ENCODE measurements at regions not wholly inside any gene's neighbourhood (a gene's known extent, or its start where the extent isn't known, plus 50 kb on each side); places are given as distances from the start of the nearest gene placed in this dataset.

DNA sequence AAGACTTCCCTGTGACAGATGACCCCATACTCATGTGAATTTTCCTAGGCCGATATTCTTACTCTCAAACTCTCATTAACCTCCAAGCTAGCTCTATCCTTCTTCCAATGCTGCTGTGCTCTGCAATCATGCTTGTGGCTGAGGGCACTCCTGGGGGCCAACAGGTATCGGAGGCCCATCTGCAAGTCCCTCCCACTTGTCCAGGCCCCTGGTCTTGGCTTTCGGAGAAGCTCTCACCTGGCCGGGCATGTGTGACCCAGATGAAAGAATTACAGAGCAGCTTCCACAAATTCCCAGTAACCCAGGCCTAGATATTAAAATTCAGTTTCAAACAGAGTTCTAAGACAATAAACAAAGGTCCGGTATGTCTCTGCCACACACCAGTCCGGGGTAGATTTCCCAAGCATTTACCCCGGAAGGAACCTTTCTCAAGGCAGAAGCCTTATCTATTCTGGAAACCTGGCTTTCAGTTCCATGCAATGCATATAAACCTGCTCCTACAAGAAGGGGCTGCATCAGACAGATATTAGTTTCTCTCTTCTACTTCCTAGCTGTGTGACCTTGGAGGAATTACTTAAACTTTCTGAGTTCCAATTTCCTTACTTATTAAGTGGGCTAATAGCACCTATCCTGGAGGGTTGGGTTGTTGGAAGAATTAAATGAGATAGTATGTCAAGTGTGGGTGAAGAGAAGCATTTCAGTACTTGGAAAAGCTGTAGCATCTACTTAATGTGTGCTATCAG lies 270.8 kb downstream of the PTTG2 start:
- DNase-seq (ENCODE audit: low read depth) = no peak

DNA sequence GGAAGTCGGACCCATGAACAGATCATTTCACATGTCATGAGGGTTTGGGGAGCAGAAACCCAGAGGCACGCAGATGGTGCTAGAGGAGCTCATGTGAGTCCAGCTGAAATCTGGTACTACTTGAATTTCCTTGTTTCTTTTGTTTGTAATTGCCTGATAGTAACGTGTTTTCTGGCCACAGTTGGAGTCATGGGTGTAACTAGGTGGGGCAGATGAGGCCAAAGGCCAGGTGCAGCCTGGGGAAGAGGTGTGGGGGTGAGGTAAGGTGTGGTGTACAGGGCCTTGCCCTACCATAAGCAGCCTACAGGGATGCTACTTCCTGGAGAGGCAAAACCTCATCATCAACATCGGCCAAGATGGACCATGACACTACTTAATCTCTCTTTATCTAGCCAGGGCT lies 271.4 kb downstream of the PTTG2 start:
- no peak for DNase-seq (ENCODE audit: low read depth)

DNA sequence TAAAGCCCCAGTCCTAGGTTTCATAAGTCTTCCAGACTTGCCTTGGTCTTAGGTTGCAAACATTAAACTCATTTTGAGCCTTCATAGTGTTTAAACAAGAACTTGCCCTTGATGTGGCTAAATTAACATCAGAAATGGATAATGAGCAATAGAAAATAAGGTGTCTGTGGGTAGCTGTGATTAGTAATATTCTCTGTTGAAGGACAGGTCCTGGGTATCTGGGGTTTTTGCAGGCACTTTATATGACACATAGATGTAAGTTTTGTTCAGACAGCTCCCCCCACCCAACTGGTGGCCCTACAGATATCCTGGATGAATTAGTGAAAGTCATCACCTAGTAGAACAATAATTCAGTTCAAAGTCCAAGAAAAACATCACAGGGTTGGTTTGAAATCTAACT lies 272.5 kb downstream of the PTTG2 start:
- no peak for DNase-seq (ENCODE audit: low read depth)

DNA sequence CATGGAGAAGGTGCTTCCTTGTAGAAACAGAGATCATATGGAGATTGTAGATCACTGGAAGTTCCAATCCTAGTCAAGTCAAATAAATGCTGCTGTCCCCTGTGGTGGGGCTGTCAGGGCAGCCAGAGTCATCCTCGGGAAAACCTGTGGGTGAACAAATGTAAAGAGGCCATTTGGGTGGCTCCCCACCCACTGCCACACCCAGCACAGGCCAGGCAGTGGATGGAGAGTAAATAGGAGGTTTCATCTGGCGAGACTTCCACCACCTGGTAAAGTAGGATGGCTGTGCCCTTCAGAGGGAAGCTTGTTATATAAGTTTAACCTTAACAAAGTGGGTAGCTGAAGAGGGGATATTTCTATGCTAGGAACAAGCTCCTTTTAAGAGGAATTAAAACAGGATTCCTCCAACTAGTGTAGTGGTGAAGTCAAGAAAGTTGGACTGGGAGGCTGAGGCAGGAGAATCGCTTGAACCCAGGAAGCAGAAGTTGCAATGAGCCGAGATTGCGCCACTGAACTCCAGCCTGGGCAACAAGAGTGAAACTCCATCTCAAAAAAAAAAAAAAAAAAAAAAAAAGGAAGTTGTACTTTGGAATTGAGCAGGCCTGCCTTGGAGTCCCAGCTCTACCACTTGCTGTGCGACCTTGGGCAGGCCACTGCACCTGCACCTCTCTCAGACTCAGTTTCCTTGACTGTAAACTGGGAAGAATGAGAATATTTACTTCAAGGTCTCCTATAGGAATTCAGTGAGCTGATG lies 273.7 kb downstream of the PTTG2 start:
- DNase-seq (ENCODE audit: low read depth) = no peak

DNA sequence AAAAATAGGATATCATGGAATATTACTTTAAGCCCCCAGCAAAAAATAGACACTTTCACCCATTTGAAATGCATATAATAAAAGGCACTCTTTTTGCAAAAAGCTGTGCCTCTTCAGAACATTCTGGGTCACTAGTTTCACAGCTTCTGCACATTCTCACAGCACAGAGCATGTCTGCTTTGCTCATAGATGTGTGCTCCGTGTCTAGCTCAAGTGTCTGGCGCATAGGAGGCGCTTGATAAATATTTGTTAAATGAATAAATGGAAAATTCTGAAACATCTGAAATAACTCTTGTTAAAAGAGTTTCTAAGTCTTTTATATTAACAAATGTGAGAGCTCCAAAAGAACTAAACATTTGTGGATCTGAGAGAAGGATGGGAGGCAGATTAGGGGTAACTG lies 275.2 kb downstream of the PTTG2 start:
- no peak for DNase-seq (ENCODE audit: low read depth)

DNA sequence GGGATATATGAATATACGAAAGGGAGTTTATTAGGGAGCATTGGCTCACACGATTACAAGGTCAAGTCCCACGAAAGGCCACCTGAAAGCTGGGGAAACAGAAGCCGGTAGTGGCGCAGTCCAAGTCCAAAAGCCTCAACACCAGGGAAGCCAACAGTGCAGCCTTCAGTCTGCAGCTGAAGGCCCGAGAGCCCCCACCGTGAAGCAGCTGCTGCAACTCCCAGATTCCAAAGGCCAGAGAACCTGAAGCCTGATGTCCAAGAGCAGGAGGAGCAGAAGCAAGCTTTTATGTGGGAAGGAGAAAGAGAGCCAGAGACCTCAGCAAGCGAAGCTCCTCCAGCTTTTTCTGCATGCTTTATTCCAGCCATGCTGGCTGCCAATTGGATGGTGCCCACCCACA lies 275.8 kb downstream of the PTTG2 start:
- DNase-seq (ENCODE audit: low read depth) = no peak

DNA sequence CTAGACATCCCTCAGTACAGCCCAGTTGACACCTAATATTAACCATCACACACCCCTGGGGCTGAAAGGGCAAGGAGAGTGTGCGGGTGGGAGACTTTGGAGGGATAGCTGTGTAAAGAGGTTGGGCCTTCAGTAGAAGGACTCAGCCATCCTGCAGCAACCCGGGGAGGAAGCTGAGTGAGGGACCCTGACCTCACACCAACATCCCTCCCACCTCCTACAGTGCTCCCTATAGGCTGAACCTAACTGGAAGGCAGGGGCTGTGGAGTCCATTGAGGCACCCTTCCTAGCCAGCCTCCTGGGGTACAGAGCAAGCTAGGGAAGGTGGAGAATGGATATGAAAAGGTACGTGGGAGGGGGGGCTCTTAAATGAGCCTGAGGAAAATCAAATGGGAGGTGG lies 276.3 kb downstream of the PTTG2 start:
- no peak for DNase-seq (ENCODE audit: low read depth)

DNA sequence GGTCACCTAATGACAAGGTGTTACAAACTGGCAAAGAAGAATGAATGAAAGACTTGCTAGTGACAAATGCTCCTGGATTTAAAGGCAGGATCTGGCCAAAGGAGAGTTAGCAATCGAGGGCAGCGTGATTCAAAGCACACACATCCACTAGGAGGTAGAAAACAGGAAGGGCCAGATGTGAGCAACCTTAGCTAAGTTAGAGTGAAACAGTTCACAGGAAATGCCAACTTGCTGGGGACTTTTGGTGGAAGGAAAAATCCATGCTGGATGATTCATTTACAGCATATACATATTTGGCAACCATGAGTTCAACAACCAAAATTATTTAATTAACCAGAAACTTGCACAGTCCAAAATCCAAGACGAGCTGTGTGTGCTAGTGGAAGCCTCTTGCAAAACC lies 276.9 kb downstream of the PTTG2 start:
- DNase-seq (ENCODE audit: low read depth) = no peak

DNA sequence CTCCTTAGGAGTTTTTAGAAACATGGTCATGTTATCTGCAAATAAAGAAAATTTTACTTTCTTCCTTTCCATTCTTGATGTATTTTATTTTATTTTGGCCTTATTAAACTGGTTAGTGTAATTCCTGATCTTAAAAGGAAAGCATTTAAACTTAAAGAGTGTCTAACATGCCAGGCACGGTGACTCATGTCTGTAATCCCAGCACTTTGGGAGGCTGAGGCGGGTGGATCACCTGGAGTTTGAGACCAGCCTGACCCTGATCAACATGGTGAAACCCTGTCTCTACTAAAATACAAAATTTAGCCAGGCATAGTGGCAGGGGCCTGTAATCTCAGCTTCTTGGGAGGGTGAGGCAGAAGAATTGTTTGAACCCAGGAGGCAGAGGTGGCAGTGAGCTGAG lies 281.3 kb downstream of the PTTG2 start:
- DNase-seq (ENCODE audit: low read depth) = no peak

DNA sequence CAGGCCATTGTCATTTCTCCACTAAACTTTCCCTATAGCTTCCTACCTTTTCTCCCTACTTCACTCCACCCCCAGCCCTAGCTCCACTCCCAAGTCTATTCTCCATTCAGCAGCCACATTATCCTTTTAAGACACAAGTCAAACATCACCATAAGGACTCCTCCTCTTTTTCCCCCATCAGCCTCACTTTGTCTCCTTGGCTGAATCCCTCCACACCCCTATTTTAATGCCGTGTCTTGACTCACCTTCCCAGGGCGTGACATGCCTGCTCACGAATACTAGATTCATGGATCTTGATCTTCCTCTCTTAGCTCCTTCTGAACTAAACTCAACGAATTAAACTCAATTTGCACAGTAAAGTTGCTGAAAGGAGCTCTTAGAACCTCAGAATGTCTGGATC lies 281.9 kb downstream of the PTTG2 start:
- DNase-seq (ENCODE audit: low read depth) = no peak

DNA sequence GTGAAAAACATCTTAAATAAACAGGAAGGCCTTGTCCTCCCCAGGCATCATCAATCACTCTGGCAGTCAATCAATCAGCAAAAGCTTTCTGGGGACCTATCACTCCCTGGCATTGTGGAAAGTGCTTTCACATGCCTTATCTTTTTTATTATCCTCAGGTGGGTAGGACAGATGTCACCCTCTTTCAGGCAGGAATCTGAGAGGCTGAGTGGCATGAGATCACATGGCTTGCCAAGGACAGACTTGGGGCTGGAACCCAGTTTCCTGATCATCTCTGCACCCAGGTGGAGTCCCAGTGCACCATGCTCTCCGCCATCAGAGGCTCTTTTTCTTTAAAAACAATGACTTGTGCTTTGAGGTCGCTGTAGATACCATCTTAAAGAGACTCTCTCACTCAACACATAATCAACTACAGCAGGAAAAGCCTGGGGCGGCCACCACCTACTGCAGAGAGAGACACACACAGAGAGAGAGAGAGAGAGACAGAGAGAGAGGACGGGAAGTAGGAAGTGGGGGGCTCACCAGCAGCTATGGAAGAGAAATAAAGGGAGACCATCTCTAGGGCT lies 282.7 kb downstream of the PTTG2 start:
- DNase-seq (ENCODE audit: low read depth) = no peak

DNA sequence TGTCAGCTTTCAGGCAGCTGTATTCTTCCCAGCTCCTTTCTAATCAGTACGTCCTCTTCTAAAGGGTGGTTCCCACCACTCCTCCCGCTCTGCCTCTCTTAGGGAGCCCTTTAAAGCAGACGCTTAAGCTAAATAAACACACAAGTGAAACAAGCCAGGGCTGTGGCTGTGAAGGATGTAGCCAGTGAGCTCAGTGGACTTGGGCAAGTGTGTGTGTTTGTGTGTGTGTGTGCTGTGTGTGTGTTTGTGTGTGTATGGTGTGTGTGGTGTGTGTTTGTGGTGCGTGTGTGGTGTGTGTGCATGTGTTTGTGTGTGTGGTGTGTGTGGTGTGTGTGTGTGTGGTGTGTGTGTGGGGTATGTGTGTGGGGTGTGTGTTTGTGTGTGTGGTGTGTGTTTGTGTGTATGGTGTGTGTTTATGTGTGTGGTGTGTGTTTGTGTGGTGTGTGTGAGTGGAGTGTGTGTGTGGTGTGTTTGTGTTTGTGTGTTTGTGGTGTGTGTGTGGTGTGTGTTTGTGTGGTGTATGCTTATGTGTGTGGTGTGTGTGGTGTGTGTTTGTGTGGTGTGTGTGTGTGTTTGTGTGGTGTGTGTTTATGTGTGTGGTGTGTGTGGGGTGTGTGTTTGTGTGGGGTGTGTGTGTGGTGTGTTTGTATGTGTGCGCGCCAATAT lies 283.3 kb downstream of the PTTG2 start:
- DNase-seq (ENCODE audit: low read depth) = no peak

DNA sequence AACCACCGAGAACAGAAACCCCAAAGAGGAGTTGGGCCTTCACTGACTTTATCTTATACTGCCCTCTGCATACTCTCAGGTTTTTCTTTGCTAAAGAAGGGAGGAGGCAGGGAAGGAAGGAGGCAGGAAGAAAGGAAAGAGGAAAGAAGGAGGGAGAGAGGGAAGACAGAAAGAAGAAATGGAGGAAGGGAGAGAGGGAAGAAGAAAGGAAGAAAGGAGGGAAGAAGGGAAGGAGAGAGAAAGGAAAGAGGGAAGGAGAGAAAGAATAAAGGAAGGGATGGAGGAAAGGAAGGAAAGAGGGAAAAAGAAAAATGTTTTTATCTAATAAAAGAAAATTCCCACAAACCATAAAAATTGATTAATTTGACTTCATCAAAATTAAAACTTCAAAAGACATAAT lies 294.6 kb downstream of the PTTG2 start:
- DNase-seq (ENCODE audit: low read depth) = no peak

DNA sequence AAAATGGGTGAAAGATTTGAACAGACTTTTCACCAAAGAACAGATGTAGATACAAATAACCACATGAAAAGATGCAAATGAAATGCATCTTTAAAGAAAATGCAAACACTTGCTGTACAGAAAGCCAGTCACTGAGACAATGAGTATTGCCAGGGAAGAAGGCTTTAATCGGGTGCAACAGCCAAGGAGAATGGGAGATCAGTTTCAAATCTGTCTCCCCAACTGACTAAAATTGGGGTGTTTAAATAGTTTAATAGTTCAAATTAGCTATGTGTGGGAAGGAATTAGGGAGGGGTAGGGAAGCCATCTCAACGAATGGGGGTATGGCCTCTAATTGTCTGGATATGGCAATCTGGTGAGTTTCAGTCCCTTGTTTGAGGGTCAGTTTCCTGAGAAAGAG lies 295.4 kb downstream of the PTTG2 start:
- no peak for DNase-seq (ENCODE audit: low read depth)

DNA sequence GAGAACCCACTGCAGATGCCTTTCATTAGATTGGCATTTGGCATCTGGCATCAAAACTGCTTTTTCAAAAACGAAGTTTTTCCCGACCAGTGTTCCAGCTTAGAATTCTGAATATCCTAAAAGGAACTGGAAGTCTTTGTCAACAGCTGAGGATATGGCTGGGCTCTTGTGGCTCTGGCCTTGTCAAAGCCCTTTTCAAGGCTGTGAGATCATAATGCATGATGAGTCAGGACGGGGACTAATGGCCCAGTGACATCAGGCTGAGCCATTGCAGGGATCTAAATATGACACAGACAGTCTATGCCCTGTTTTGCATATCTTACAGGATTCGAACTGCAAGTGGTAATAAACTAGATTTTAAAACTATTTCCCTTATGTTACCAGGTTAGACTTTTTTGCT lies 306.4 kb downstream of the PTTG2 start:
- no peak for DNase-seq (ENCODE audit: low read depth)

DNA sequence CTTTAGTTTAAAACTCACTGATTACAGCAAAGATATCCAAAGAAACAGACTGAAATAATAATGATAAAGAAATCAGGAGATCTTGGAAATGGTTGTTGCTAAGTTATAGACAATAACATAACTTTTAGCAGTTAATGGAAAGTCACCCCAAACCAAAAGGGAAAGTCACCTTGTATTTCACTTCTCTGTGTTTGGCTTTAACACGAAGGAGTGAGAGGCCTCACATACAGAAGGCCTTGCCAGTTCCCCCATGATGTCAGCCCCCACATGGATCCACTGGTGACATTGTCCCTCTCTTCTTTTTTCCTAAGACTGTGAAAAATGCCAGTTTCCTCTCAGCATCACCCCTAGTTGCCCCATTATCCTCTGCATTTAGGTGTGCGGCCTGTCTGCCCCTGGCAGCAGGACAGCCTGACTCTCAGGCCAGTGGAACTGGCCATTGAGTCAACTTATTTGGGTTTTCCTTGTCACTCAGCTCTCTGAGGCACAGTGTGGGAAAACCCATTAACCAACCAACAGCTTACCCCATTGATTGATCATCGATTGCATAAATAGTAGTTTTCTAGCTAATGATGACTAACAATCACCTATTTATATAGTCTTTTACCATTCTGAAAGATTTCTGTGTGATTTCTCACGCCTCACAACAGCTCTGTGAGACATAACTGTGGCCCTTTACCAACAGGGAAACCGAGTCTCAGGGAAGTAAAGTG lies 308.1 kb downstream of the PTTG2 start:
- no peak for DNase-seq (ENCODE audit: low read depth)

DNA sequence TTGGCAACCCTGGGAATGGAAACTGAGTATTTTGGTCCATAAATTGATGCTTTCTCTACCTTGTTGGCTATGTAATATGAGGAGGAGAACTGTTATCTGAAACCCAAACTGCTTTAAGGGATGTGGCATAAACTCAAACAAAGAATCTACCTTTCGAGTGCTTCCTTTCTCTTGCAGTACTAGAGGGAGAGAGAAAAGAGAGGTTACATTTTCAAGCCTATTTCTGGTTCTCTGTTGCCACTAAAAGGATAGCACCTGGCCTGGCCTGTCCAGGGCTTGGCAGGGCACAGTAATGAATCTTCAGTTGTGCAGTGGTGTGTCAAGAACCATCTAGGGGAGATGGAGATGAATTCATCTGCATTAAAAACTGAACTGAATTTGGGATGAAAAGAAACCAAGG lies 308.6 kb downstream of the PTTG2 start:
- DNase-seq (ENCODE audit: low read depth) = no peak

DNA sequence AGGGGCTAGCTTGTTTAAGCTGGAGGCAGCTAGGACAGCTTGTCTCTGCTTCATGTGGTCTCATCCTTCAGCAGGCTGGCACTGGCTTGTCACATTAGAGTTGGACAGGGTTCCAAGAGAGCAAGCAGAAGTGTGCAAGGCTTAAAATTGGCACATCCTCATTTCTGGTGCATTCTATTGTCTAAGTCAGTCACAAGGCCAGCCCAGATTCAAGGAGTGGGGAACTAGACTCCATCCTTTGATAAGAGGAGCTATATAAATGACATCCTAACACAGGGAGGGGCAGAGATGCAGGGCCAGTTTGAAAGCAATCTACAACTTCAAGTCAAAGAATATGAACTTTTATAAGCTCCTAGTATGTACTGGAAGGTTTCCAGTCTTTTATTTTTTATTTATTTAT lies 313.2 kb downstream of the PTTG2 start:
- DNase-seq (ENCODE audit: low read depth) = no peak

DNA sequence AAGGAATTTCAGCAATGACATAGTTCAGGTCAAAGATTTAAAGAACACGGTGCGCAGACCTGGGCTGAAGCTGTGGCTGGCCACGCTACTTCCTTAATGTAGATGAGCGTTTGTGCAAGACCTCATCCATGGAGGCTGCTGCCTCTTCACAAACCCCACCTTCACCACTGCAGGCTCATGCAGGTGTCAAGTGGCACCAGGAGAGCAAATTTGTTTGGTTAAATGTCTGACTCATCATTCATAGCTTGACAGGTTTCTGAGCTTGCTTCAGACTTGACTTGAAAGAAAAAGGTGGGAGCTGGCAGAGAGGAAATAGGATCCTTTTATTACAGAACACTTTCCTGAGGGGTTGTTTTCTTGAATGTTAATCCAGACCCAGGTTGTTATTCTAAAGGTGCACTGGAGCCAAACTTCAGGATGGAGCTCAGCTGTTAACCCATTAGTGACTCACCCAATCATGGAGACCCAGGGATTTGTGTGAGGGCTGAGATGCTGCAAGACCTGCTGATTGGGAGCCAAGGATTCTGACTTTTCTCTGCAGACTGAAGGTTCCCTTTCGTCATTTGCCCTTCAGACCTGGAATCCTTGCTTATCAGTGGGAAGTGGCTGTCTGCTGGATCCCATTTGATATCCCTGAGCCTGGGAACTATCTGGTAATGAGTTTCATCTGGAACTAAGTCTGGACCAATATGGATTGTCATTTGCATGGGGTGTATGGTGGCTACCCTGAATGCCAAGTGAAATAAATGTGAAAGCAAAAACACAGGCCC lies 315.3 kb downstream of the PTTG2 start:
- no peak for DNase-seq (ENCODE audit: low read depth)

DNA sequence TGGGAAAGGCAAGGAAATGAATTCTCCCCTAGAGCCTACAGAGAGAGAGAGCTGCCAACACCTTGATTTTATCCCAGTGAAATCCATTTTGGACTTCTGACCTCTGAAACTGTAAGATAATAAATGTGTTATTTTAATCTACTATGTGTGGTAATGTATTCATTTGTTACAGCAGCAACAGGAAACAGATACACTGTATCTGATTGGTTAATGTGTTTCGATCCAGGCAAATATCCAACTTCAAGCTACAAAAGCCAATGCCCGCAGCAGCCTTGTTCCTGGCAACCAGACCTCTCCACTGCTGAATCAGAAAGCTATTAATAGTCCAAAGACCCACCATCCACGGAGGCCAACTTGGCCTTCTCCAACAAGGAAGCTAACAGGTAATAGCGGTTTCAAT lies 318.1 kb downstream of the PTTG2 start:
- DNase-seq (ENCODE audit: low read depth) = no peak

DNA sequence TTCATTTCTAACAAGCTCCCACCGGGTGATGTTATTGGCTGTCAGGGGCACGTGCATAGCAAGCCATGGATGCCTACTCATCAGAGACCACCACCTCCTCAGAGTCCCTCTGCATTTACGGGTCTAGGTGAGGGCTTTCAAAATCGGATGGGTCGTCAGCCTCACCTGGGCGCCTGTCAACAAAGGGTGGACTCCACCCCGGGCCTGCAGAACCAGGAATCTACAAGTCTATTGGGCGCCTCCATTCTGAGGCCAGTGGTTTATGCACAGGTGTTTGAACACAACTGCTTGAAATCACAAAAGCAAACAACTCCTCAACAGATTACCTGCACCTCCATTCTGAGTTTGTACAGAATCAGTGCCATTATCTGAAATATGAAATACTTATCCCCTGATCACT lies 318.9 kb downstream of the PTTG2 start:
- no peak for DNase-seq (ENCODE audit: low read depth)
